GM19351 (cell line): ENCODE measurements at regions not wholly inside any gene's neighbourhood (a gene's known extent, or its start where the extent isn't known, plus 50 kb on each side); places are given as distances from the start of the nearest gene placed in this dataset.
A peak's percentile ranks its signal among the peaks of the same experiment; 100 is the strongest.

Experiments used
- ATAC-seq: cut with Tn5 transposase; IDR thresholded peaks from one replicate; pipeline ENCODE4 v1.9.1; 2021; ENCODE audit warnings: mild to moderate bottlenecking, moderate library complexity; ENCODE audit not compliant: unreplicated experiment

DNA sequence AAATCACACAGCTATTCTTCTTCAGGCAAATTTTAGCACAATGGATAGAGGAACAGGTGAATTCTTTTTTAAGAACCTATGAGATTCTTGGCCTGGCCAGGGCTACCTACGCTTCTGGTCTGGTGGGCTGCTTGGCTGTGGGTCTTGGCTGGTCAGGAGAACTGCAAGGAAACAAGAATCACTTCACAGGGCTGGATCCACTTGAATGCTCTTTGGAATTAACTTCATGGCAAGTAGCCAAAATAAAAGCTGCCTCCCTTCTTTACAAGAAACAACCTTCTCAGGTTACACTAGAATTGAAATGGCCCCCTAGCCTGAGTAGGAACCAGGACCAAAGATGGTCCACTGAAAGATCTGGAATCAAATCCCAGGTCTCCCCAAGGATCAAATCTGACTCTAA is 519.1 kb downstream of the IQCM start:
- no peak for ATAC-seq

DNA sequence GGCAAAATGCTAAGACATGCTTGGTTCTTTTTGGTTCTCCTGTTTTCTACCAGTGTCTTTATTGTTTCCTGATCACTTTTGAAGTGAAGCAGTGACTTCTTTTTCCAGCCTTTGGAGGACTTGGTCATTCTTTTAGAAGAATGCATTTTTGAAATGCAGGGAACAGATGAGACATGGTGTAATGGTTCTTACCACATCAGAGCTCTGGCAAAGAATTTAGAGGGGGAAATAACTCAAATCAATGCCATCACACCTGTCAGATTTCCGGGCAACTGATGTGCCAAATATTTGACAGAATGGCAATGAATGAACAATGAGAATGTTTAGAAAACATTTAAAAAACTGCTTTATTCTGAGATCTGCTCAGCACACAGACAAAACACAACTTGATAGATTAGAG is 519.6 kb downstream of the IQCM start:
- no peak for ATAC-seq

GRCh38 chr4:149294601-149295000 is 521.0 kb downstream of the IQCM start:
- ATAC-seq: no peak

DNA sequence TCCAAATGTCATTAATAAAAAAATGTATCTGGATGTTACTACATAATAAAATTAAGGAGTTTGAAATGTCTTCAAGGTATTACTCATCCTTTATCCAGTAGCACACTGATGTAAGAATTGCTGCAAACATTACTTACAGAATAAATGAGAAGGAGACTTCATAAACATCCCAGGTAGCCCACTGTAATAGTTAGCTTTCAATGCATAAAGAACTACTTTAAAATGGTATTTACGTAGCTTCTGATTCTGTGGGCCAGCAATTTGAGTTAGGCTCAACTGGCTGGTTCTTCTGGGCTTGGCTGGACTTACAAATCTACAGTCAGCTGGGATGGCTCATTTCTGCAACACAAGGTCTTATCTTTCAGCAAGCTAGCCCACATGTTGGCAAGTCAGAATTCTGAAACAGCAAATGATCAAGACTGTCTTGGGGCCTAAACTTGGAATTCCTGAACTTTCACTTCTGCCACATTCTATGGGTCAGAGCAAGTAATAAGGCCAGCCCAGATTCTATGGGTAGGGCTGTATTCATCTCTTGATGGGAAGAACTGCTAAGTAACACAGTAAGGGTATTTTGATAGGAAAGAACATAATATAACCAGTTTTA is 522.5 kb downstream of the IQCM start:
- ATAC-seq: no peak

DNA sequence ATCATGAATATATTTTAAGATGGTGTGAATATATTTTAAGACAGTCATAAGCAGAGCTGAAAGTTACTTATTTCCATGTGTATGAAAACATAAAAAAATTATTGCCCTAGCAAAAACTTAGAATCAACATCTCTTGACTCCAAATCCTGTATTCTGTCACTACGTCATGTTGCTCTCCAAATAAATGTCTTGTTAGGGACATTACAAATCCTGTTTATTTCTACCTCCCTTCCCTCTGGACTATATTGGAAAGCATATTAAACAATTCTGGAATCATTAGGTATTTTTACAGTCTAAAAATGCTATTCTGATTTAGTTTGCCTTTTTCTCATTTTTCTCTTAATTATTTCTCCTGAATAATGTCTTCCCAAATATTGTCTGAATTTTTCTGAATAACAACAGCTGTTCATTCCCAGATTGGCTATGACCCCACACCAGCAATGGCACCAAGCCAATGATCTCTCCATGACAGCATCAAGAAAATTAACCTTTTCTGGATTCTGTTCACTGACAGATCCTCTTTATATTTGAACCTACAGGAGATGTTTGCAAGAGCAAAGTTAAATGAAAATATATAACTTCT is 523.1 kb downstream of the IQCM start:
- no peak for ATAC-seq

DNA sequence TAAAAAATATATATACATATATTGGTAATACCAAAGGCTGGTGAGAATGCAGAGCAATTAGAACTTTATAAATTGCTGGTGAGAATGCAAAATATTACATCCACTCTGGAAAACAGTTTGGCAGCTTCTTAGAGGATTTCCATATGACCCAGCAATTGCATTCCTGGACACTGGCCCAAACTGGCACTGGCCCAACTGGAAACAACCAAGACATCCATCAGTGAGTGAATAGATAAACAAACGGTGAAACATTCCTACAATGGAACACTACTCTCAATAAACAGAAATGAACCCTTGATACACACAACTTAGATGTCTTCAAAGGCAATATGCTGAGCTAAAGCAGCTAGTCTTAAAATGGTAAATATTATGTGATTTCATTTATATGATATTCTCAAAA is 524.2 kb downstream of the IQCM start:
- ATAC-seq: no peak

GRCh38 chr4:149280806-149281205 is 534.8 kb downstream of the IQCM start:
- ATAC-seq: no peak

DNA sequence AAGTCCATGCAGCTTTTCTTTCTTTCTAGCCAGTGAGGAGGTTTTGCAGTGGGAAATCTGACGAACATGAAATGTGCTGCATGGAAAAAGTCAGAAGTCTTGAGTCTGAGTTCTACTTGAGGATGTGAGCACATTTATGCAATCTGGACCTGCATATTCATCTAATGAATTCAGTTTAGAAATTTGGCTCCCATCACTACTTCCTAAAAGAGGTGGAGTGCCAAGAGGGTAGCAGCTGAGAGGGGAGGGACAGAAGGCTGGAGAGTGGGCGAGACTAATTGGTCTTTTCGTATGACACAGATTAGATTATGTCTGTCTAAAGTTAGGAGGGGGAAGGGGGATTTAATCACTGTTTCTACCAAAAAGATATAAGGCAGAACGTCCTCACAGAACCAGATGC is 535.9 kb downstream of the IQCM start:
- ATAC-seq: no peak

DNA sequence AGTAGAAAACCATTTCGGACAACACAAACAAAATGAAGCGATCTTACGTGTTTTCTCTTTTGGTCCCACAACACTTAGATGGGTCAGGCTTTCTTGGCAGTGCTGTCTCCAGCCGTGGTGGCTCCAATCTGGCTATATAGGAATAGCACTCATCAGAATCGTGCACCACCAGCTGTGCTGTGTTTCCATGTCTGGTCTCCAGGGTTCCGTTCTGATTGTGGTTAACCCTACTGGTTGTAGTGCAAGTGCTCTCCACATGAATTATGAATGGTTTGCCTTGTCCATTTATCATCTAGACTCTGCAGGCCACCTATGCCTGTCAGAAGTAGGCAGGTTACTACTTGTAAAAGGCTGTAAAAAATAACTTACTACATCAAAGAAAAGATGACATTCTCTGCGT is 536.3 kb downstream of the IQCM start:
- ATAC-seq: no peak

GRCh38 chr4:149277705-149278104 is 537.9 kb downstream of the IQCM start:
- ATAC-seq: no peak

- ATAC-seq: no peak
These were observed 545.8 kb downstream of the IQCM start for GRCh38 chr4:149269835-149270234.

GRCh38 chr4:149266301-149266700 is 549.3 kb downstream of the IQCM start:
- no peak for ATAC-seq

DNA sequence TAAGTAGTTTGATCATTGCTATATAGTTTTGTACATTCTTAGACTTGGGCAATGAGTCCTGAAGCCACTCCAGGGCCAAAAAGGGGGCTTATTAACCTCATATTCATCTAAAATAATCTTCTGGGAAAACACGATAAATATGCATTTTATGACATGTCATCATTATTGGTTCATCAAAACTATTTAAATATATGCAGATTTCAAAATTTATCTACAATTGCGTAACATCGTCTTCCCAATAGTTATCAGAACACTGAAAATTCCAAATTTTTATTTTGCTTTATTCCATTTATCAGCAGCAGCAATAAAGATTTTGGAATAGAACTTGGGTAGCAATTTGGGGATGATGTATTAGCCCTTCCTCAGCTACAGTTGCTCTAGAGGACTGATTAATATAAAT is 550.0 kb downstream of the IQCM start:
- no peak for ATAC-seq

GRCh38 chr4:149264093-149264733 is 551.4 kb downstream of the IQCM start:
- peak; percentile 95 for ATAC-seq

GRCh38 chr4:149248191-149248764 is 567.4 kb downstream of the IQCM start:
- no peak for ATAC-seq

DNA sequence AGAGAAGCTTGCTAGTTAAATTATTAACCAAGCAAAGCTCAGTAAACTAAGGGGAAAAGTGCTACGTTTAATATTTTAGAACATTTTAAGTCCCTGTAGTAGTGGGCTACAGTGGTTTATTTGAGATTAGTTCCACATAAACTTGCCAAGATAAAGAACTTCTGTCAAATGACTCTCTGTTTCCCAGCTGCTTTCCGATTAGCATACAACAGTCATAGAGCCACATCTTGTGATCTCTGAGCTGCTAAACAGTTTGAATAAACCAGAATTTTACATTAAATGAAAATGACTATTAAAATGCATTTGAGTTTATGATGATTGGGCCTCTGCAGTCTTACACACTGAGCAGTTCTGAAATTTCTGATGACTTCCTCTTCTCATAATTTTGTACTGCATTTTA is 568.5 kb downstream of the IQCM start:
- no peak for ATAC-seq

GRCh38 chr4:149245333-149245732 is 570.3 kb downstream of the IQCM start:
- ATAC-seq: no peak

DNA sequence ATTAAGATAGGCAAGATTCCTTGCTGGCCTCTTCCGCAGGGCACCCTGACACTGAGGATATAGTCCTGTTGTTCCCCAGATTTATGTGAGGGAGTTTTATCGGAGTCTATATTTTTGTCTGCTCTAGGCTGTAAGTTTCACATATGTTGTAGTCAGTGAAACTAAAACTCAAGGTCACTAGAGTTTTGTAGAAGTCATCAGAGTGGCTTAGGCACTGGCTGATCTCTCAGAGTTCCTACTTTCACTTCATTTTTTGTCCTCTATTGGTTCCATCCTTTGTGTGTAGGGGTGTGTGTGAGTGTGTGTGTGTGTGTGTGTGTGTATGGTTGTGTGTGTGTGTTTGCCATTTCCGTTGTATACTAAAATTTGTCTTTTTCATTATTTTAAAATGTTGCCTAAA is 577.5 kb downstream of the IQCM start:
- ATAC-seq: no peak

DNA sequence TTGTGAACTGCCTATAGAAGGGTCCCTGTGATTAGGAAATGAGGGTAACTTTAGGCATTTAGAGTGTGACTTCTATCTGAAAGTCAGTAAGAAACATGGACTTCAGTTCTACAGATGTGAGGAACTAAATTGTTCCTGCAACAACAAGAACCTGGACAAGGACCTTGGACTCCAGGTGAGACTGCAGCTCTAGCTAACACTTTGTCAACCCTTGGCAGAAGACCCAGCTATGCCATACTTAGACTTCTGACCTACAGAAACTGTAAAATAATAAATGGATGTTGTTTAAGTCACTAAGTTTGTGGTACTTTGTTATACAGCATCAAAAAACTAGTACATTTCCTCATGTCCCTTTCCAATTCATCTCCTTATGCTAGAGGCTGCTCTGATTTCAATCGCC is 580.8 kb downstream of the IQCM start:
- no peak for ATAC-seq

GRCh38 chr4:149223659-149224058 is 592.0 kb downstream of the IQCM start:
- no peak for ATAC-seq

GRCh38 chr4:149218672-149219071 is 597.0 kb downstream of the IQCM start:
- no peak for ATAC-seq

DNA sequence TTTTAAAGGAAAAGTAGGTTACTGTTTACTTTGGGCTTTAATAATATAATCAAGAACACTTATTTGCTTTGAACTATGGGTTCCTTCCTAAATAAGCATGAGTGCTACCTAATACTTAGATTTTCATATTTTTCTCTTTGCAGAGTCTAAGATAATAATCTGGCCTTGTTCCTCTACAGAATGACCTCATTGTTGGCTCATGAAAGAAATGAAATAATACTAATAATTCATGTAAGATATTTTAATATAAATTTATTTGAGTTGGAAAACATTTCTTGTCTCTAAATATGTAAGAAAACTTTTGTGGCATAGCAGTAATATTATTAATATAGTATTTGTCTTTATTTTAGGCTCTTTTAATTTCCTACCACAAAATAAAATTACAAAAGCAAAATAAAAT is 601.3 kb downstream of the IQCM start:
- no peak for ATAC-seq
